DOHH2 (cell line): ENCODE measurements at regions not wholly inside any gene's neighbourhood (a gene's known extent, or its start where the extent isn't known, plus 50 kb on each side); places are given as distances from the start of the nearest gene placed in this dataset.

Experiments used
- EZH2phosphoT487 ChIP-seq: fragments of 200-600 bp; sonication (generic); IDR thresholded peaks from 2 replicates; pipeline ENCODE4 v1.6.1; 2017; ENCODE audit warnings: borderline replicate concordance, mild to moderate bottlenecking, antibody characterized with exemption, low read length, moderate library complexity, mixed read lengths
- TF ChIP-seq, protein P1 (sequence below): fragments of 200-600 bp; sonication (generic); IDR thresholded peaks from one replicate; pipeline ENCODE4 v1.5.1; 2014; ENCODE audit warnings: antibody characterized with exemption, mild to moderate bottlenecking, low read depth, low read length; ENCODE audit not compliant: poor library complexity, severe bottlenecking

DNA sequence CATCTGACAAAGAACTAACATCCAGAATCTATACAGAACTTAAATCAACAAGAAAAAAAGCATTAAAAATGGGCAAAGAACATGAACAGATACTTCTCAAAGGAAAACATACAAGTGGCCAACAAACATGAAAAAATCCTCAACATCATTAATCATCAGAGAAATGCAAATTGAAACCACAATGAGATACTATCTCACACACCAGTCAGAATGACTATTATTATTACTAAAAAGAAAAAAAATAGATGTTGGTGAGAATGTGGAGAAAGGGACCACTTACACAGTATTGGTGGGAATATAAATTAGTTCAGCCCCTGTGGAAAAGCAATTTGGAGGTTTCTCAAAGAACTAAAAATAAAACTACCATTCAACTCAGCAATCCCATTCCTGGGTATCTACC lies 89.1 kb upstream of the ADO start:
- TF ChIP-seq, protein P1, sequence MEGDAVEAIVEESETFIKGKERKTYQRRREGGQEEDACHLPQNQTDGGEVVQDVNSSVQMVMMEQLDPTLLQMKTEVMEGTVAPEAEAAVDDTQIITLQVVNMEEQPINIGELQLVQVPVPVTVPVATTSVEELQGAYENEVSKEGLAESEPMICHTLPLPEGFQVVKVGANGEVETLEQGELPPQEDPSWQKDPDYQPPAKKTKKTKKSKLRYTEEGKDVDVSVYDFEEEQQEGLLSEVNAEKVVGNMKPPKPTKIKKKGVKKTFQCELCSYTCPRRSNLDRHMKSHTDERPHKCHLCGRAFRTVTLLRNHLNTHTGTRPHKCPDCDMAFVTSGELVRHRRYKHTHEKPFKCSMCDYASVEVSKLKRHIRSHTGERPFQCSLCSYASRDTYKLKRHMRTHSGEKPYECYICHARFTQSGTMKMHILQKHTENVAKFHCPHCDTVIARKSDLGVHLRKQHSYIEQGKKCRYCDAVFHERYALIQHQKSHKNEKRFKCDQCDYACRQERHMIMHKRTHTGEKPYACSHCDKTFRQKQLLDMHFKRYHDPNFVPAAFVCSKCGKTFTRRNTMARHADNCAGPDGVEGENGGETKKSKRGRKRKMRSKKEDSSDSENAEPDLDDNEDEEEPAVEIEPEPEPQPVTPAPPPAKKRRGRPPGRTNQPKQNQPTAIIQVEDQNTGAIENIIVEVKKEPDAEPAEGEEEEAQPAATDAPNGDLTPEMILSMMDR = no peak
- no peak for TF ChIP-seq EZH2phosphoT487
